ENCODE measurements at regions not wholly inside any gene's neighbourhood (a gene's known extent, or its start where the extent isn't known, plus 50 kb on each side); places are given as distances from the start of the nearest gene placed in this dataset.
"Not testable (repeated sequence)": the region's sequence is repeated elsewhere in the genome, so short reads cannot be mapped to it uniquely, and the experiment has no call there.

- not testable (repeated sequence) for DNase-seq (ENCODE audit: low read depth in 3 of 3)
These were observed 71.9 kb upstream of the KCNAB1 start for GRCh38 chr3:156048483-156048882.

- no peak for DNase-seq (ENCODE audit: low read depth in 3 of 3)
These were observed 69.5 kb upstream of the KCNAB1 start for GRCh38 chr3:156050918-156051317.

- no peak for DNase-seq (ENCODE audit: low read depth in 3 of 3)
These were observed 68.7 kb upstream of the KCNAB1 start for GRCh38 chr3:156051651-156052050.

- DNase-seq (ENCODE audit: low read depth in 3 of 3) = no peak
These were observed 68.3 kb upstream of the KCNAB1 start for GRCh38 chr3:156052115-156052514.

- DNase-seq (ENCODE audit: low read depth in 3 of 3) = no peak
These were observed 60.4 kb upstream of the KCNAB1 start for GRCh38 chr3:156059950-156060501.

GRCh38 chr3:156068151-156068550, 52.2 kb upstream of the KCNAB1 start:
- DNase-seq (ENCODE audit: low read depth in 3 of 3) = not testable (repeated sequence)

- no peak for DNase-seq (ENCODE audit: low read depth in 3 of 3)
These were observed 50.4 kb upstream of the KCNAB1 start for GRCh38 chr3:156070028-156070427.

All from stimulated activated CD4-positive, alpha-beta T cell treated with anti-CD3 and anti-CD28 coated beads, TNF-alpha, amount 100 ng/mL, for 24 hours (primary cell).